Stimulated activated naive CD4-positive, alpha-beta T cell treated with Interleukin-2 at 50 U/mL for 16 hours (primary cell): ENCODE measurements at regions not wholly inside any gene's neighbourhood (a gene's known extent, or its start where the extent isn't known, plus 50 kb on each side); places are given as distances from the start of the nearest gene placed in this dataset.

Source experiments
- DNase-seq: peaks from one replicate; lab custom pipeline; 2025; lab: John Stamatoyannopoulos, UW

DNA sequence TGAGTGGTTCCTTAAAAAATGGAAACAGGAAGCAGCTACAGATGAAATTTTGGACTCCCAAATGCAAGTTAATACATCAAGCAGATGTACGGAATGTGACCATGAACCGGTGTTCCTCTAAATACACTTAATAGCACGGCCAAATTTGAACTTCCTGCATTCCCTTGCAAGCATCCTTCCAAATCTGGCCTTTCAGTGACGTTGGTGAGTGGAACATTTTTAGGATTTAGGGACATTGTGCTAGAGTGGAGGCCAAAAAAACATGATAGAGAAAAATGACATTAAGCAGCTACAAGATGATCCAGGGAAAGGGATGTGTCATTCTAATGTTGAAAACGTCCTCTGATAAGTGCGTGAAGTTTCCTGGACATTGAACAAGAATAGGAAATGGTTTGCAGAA, 62.1 kb downstream of the CTAGE1 start:
- DNase-seq, result no peak

DNA sequence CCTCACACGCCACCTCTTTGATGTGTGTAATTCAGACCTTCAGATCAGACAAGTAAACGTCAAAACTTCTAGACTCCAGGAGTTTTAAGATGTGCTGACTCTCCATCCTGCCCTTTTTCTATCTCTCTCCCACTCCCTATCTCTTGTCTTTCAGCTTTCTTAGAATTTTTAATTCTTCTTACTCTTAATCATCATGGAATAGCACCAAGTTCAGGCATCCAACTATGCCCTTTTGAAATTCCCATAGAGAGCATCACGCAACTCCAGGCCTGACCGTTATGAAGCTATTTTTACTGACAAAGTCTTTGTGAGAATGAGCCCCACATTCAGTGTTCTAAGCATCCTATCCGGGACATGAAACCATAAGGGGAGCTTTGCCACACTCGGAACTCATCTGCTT, 62.6 kb downstream of the CTAGE1 start:
- no peak for DNase-seq

DNA sequence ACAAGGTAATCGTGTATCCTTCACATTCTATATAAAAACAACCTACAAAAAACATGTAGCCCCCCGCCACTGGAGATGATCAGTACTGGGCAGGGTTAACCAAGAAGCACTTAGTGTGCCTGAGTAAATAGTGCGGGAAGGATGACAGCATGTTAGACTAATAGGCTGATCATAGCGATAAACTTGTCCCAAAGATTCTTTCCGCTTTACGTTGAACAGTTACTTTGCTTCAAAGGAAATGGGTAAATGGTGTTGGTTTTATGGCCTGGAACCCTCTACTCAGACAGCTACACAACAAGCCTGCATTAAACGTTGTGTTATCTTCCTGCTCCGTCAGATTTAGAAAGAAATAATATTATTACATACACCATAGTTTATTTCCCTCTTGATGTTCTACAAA, 67.7 kb downstream of the CTAGE1 start:
- no peak for DNase-seq

DNA sequence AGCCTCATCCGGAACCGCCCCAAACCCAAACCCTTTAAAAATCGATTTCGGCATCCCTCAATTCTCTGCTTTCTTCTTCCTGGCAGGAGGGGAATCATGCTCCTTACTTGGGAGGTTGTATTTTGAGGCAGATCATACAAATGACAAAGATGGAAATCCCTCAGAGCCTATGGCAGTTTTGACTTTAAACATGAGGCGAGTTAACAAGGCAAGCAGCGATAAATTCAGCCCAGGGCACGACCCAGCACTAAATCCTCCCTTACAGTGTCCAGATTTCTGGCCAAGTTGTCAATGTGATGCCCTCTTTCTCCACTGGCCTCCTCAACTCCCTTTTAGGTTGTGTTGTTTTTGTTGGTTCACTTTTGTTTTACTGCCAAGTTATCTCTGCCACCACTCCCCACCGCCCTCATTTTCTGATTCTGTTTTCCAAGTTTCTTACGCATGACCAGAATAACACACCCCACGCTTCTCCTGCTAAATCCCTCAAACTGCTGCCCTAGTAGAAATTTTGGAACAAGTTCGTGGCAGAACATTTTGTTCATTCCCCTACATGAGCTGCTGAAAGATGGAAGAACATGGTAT, 68.3 kb downstream of the CTAGE1 start:
- no peak for DNase-seq

DNA sequence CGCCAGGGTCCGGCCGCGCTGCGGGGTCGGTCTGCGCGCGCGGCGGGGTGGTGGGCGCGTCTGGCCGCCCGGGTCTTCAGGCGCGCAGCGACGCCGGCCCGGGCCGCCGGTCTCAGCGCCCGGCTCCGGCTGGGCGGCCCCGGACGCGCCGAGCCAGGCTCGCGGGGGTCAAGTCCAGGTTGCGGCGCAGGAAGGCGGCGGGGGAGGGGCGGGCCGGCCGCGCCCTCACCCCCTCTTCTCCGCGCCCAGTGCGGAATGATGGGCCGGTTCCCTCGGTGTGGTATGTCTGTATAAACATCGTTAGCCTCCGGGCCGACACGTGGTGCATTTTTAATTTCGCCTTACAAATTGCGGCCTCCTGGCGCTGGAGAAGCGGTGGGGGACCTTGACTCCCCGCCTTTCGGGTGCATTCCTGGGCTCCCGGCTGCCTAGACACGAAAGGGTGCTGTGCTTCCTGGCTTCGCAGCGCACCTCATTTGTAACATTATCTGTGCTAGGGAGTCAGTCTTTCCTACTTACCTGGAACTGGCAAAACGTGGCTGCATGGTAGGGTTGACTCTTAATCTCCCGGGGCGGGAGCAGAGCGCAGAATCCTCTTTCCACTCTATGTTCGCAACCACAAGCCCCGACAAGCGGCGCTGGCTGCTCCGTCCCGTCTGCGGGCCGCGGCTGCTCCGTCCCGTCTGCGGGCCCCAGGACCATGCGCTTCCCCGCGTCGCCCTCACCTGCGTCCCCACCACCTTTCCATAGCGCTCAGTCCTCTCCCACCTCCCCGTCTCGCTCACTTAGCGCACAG, 69.0 kb downstream of the CTAGE1 start:
- DNase-seq, result no peak

DNA sequence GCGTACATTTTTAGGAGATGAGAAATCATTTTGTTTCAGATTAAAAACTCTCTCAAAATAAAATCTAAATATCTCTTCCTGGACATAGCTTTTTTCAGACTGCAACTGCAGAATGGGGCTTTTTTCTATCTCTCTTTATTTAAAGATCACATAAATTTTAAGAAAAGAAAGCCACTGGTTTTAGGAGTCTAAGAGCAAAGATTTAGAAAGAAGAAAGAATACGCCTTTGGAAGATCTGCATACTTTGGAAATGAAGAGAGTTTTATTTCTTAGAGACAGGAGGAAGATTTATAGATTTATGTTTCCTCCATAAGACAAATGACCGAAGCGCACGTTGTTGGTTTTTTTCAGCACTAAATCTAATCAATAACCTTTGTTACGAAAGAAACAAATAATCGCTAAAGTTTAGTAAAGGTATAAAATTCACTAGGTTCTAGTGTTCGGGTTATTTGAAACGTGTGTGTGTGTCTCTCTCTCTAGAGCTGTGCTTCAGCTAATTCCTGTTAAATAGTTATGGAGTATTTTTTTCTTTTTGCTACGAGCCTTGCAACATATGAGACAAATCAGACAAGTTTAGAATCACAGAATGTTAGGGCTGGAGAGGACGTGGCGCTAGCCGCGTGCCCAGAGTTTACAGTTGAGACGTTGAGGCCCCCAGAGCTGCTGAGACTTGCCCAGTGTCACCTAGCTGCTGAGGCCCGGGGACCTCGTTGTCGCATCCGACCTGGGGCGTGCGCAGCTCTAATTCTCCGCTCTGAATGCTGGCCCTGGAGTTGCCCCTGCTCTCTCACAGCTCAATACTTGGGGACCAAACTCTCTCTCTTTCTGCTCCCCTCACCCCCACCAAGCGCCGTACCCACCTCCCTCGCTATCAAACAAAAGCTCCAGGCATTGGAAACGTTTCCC, 69.9 kb downstream of the CTAGE1 start:
- DNase-seq, result no peak

DNA sequence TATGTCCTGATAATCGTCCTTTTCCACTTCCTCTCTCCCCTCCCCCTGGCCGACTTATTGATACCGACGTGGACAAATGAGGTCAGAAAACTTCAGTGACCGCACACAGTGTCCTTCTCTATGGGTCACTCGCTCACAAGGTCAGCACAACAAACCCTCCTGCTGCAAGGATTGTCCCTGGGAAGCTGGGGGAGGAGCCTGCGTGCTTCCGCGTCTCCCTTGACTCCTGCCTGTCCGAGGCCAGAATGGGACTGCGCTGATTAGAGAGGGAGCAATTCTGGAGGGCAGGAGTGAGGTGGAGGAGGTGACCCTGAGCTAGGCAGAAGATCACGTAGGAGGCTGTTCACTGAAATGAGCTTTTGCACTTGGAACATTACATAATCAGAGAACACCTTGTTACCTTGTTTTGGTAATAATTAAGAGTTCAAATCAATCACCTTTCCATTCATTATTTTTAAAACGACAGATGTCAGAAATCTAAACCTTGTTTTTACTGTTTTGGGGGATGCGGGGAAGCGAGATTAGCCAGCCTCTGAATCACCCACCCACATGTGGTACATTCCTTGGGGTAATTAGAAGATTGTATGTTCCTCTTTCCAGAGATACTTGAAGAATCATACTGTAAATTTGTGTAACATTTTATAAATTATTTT, 70.6 kb downstream of the CTAGE1 start:
- no peak for DNase-seq

DNA sequence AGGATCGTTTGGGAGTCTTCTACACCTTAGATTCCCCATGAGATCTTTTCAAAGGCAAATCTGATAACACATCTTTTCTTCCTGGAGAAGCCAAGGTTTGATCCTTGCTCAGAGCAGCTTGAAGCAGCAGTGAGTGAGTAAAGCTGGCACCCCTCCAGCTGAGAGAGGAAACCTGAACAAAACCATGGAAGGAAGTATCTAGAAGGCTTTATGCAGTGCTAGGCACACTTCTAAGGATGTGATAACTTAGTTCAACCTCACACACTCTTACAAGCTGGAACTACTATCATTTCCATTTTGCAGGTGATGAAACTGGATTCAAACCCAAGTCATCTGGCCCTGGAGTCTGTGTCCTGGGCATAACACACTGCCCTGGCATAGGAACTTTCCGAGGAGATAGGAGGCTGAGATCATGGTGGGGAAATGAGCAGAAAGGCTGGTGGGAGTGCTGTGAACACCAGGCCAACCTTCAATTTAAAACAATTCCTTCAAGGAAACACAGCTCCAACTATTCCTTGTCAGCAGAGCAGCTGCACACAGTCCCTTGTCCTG, 71.2 kb downstream of the CTAGE1 start:
- DNase-seq, result no peak

DNA sequence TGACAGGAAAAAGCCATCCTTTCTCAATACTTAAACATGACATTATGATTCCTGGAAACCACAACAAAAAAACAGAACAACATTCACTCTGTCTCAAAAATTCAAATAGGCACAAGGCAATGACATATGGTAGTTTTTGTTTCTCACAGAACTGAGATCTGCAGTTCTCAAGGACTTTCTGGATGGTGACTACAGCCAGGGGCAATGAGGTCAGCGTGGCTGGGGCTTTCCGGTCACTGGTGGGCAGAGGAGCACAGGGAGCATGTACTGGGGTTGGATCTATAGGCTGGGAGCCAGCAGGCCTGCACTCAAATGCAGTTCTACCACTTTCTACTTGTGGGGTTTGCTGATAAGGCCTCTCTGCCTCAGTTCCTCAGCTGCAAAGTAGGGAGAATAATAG, 72.0 kb downstream of the CTAGE1 start:
- DNase-seq, result no peak

DNA sequence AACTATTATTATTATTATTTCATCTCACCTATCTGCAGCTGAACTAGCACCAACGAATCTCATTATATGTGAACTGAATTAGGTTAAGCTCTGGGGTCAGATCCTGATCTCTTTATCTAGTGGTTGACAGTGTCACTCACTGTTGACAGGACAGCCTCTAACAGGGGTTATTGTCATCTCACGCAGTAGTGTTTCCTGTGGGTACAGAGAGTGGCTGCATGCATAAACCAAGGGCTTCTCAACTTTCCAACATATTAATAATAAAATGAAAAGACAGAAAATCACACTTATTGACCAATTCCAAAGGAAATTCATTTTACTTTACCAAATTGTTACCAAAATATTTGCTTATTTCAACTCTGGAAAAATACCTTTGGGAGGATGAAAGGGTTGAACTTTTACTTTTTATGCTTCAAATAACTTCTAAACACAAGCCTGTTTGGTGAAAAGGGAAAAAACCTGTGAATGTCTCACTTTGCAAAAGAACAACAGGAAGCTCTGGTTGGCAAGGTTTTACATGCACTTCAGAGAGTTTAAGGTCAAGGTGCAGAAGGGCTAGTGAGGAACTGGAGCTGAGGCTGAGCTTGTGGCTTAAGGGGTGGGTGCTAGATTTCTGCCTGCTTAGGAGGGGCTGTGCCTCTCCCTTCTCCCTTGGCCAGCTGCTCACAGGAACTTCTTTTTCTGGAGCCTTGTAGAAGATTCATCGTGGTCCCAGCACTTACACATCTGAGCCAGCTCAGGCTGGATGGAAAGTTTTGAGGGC, 72.6 kb downstream of the CTAGE1 start:
- no peak for DNase-seq

DNA sequence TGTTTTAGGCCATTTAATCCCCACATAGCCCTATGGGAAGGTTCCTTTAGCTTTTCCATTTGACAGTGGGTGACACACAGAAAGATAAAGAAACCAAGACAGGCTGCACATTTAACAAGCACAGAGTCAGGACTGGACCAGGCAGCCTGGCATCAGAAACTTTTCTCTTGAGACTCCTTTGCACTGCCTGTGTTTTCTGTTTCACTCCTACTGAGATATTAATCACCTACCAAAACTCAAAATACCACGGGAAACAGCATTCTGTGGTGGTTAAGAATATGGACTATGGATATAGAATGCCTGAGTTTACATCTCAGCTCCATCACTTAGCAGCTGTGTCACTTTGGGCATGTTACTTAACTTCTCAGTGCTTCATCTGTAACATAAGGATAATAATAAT, 73.3 kb downstream of the CTAGE1 start:
- DNase-seq, result no peak

DNA sequence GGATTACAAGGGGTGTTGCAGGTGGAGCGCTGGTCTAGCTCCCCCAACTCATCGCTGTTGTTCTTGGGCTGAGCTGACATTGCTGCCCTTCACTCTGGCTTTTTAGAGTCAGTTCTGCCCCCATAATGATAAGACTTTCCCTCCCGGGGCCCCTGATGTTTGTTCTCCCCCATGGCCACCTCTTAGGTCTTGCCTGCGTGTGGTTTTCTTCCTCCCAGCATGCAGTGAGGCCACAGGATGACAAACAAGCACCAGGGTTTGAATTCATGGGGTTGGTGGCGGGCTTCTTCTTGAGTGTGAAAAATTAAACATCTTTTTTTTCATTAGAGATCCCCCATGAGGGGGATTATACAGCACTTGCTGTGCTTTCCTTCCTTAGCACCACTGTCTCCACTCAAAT, 74.1 kb downstream of the CTAGE1 start:
- no peak for DNase-seq

DNA sequence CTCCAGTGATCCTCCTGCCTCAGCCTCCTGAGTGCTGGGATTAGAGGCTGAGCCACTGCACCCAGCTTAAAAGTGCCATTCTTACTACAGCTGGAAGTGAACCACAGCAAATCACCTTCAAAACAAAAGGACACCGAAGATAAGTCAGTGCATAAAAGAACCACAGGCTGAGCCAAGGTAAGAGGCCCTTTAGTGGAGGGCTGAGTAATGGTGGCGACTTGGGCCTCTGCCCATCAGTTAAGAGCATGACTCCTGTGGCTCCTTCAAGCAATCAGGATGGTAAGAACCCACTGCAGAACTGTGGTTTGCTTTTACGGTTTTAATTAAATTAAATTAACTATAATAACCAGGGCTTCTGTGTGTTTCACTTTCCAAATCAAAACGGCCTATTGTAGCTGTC, 75.1 kb downstream of the CTAGE1 start:
- DNase-seq, result peak; percentile 8

DNA sequence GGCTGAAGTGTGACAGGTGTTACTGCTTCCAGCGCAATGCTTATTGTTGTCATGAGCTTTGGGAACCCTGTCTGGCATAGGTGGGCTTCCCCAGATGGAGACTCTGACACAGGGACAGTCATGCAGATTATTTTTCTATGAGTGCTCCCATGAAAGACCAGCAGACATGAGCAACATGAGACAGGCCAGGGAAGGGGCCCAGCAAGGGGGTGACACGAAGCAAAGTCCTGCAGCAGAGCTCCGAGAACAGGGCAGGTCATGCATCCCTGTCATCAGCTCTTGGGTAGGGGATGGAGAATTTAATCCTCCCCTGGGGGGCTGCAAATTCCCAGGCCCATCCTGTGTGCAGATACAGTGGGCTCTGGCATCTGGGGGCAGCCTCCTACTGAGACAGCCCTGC, 77.4 kb downstream of the CTAGE1 start:
- DNase-seq, result no peak

DNA sequence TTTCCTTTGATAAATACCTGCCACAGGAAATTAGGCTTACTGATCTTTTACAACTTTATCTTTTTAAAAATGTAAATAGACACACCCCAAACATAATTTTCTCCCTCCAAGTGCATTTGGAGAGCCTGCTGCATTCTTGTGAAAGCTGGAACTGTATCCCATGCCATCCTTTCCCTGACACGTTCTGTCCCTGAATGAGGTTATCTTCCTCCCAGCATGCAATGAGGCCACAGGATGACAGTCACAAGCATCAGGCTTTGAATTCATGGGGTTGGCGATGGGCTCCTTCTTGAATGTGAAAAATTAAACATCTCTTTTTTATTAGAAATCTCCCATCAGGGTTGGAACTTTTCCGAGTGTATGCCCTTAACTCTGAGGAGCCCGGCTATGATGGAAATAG, 77.8 kb downstream of the CTAGE1 start:
- no peak for DNase-seq

DNA sequence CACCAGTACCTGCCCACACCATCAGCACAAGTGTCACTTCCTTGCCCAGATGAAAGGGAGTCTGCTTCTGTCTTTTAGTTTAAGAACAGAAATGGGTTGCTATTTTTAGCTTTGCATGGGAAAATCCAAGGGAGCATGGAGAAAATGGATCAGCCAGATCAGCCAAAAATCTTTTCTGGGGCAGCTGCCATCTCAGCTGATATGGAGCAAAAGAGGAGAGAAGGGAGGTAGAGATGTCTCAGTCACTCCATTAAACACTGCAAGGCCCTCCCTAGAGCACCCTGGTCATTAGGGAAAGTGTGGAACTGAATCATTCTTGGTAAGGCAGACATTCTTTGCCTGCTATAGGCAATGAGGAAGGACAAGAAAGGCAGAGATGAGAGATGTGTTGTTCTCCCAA, 79.9 kb downstream of the CTAGE1 start:
- no peak for DNase-seq

DNA sequence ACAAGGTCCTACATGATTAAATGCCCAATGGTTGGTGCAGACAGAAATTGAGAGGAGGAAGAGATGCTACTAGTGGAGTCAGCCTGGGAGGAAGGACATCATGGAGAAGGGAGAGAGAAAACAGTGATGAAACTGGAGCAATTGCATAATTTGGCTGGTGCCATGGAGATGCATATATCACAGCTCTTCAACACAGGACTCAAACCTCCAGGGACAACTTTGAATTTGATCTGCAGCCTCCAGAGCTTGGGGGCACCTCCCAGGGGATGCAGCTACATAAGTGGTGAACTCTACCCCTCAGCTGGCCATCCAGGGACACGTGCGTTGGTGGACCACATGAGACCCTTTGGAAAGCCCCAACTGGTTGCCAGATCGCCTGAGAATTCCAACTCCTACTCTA, 80.4 kb downstream of the CTAGE1 start:
- DNase-seq, result no peak

DNA sequence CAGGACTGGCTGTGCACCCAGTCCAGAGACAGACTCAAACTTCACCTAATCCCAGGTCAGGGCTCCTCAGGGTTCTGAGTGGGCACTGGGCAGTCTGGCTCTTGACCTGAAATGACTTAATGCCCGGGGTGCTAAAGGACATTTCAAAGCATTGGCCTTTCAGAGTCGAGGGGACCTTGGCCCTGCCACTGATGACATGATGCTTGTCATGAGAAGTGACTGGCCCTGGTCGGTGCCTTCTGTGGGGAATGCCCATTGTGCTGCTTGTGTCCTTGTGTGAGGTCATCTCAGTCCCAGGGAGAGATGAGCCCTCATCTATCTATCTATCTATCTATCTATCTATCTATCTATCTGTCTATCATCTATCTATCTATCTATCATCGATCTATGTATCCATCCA, 81.3 kb downstream of the CTAGE1 start:
- no peak for DNase-seq

DNA sequence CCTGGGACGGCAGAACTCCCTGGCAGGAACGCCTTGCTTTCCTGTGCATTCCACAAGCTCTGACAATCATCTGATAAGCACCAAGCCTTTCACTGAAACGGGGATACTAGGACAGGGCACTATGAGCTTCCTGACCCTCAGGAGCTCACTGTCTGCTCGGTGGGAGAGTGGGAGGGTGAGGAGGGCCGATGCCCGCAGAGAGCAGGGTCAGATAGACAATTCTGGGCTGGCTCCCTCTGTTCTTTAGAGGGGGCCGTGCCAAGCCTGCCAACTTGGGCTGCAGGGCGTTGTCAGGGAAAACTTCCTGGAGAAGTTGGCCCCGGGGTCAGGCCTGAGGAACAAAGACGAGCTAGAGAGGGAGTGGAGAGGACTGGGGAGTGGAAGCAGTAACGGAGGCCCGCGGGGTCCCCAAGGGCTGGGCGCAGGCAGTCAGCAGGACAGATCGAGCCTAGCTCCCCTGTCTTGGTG, 82.0 kb downstream of the CTAGE1 start:
- no peak for DNase-seq

DNA sequence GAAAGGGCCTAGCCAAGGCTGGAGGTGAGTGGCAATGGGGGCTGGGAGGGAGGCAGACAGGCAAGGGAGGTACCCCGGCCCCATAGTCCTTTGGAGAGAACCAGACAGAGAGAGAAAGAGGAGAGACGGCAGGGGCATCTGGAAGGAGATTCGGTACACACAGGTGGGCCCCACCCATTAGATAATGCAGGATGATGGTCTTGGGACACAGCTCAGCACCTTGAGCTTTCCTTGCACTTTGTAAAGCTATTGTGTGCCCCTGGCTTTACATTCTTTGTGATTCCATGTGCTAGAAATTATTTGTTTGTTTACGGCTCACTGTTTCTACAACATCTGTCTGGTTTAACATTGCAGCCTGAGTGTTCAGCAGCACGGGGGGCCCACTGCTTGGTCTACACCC, 83.1 kb downstream of the CTAGE1 start:
- DNase-seq, result no peak

DNA sequence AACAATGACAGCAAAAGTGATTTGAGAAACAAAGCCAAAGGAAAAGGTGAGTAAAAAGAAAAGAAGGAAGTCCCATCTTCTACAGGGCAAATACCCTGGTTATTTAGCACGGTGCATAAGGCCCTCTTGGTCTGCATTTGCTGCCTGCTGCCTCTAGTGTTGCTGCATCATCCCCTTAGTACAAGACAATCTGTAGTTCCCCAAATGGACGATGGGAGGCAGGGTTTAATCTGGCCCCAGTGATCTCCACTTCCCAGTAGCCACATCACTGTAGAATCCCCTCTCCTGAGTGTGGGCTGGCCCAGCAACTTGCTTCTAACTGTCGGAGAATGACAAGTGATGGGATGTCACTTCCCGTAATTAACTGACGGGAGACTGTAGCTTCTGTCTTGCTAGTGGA, 85.1 kb downstream of the CTAGE1 start:
- DNase-seq, result no peak
